ENCODE measurements at regions not wholly inside any gene's neighbourhood (a gene's known extent, or its start where the extent isn't known, plus 50 kb on each side); places are given as distances from the start of the nearest gene placed in this dataset.

GRCh38 chr7:46833197-46833596 lies 748.7 kb downstream of the TNS3 start:
- TF ChIP-seq POLR2A (IDR thresholded peaks at IDR 0.05; ENCODE audit: control extremely low read depth in 1 of 2, low read depth in 2 of 2, low read length in 2 of 2) = no peak
- TF ChIP-seq EP300 (IDR thresholded peaks at IDR 0.05; ENCODE audit: borderline replicate concordance in 1 of 2, low read depth in 2 of 2, low read length in 2 of 2) = no peak
- TF ChIP-seq CTCF (IDR thresholded peaks at IDR 0.05; ENCODE audit: control extremely low read depth in 1 of 3, insufficient read depth in 1 of 3, low read depth in 1 of 3, low read length in 3 of 3) = no peak
- TF ChIP-seq TAF1 (IDR thresholded peaks at IDR 0.05; ENCODE audit: low read depth, low read length) = no peak

Data from H1 (cell line).